Activated T-cell treated with anti-CD3 and anti-CD28 coated beads for 48 hours (primary cell): ENCODE measurements at regions not wholly inside any gene's neighbourhood (a gene's known extent, or its start where the extent isn't known, plus 50 kb on each side); places are given as distances from the start of the nearest gene placed in this dataset.

Source experiments
- DNase-seq: peaks from one replicate; pipeline ENCODE4 v3.0.0-alpha.2; 2020; ENCODE audit warnings: low read depth

DNA sequence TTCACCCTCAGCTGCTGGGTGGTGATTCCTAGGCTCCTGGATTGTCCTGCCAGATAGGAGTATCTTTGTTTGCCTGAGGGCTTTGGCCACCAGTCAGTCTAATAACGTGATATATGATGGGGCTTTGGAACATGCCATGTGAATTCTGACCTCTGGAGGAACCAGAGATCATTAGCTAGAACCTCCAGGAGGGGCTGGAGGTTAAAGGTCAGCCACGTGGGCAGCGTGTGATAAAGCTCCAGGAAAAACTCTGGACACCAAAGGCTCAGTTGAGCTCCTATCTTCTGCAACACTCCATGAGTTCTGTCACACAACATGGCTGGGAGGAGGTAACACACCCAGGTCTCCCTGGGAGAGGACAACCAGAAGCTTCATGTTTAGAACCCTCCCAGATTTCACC, 251.1 kb downstream of the DAD1 start:
- DNase-seq: no peak

DNA sequence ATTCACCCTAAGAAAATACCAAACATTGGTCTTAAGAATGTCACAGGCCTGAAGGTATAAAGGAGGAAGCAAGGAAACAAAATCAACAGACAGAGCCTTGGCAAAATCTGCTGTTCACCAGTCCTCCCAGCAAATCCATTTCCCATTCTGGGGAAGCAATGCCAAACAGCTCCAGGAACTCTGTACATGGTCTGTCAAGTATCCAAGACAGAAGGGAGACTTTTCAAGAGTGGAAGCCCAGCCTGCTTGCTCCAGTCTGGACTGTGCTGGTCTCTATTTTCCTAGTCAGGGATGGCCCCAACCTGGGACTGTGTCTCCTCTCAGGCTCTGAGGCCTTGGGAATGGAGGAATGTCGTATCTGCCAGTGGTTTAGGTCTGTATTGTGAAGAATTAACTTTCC, 251.5 kb downstream of the DAD1 start:
- DNase-seq: no peak

DNA sequence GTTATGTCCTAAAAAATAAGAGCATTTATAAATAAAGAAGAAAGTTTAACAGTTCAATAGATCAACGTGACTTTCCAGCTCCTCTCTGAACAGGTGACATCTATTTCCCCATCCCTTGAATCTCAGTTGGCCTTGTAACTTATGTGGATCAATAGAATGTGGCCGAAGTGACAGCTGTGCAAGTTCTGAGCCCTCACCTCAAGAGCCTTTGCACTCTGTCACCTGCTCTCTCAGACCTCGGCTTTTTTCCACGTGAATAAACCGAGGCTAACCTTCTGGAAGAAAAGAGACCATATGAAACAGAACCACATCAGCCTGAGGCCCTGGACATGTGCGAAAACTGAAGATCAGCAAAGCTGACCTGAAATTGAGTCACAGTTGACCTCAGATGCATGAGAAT, 253.0 kb downstream of the DAD1 start:
- DNase-seq: no peak

DNA sequence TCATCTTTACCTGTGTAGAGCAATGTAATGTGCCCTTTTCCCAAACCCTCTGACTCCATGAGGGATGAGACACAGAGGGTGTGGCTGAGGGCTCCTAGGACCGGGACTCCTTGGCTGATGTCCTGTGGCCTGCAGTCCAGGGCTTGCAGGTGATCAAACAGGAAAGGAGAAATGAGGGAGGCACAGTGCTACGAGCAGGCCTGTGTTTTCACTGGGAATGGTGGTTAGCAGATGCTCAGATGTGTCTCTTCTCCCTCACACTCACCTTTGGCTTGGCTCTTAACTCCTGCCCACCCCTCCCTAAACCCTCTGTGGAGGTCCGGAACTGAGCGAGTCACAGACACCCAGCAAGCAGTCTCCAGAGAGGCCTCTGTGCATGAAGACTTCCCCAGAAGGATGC, 254.4 kb downstream of the DAD1 start:
- no peak for DNase-seq

DNA sequence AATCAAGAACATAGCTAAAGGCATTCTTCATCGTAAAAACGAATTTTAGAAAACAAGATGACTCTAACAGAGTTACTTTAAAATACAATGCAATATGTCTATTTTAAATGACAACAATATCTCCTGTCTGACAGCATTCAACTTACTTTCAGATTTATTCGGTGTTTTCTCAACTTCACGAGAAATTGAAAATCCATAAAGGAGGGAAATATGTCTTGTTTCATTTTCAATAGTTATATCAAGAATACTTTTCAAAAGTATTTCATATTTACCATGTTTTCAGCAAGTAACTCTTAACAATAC, 254.8 kb downstream of the DAD1 start:
- DNase-seq: no peak

DNA sequence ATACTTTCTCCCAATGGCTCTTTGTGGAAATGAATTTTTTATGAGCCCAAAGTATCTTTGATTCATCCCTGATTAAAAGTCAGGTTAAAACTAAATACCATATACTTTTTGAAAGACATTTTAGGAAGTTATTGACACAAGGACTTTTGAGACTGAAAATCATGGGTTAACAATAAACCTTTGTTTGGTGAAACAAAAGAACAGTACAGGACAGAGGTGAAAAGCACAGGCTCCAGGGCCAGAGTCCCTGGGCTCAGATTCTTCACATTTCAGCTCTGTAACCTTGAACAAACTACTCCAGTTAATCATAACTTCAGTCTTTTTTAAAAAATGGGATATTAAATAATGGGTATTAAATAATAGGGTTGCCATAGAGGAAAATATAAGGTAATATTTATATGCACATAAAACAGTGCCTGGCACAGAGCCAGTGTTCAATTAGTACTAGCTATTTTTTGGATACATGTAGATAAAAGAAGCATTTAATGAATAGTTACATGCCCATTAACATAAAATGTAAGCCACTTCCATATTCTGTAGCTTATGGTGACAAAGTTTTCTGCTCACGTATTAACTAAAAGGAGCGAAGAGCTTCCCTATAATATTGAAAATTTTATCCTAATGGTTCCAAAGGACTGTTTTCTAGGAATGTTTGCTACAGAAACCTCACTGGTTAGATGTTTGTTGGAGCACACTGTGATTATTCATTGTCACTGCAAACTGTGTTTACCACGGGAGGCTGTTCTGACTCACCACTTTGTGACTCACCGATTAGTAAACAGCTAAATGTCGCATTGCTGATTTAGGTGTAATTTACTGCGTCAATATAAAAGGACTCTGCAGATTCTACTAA, 255.4 kb downstream of the DAD1 start:
- DNase-seq: no peak

DNA sequence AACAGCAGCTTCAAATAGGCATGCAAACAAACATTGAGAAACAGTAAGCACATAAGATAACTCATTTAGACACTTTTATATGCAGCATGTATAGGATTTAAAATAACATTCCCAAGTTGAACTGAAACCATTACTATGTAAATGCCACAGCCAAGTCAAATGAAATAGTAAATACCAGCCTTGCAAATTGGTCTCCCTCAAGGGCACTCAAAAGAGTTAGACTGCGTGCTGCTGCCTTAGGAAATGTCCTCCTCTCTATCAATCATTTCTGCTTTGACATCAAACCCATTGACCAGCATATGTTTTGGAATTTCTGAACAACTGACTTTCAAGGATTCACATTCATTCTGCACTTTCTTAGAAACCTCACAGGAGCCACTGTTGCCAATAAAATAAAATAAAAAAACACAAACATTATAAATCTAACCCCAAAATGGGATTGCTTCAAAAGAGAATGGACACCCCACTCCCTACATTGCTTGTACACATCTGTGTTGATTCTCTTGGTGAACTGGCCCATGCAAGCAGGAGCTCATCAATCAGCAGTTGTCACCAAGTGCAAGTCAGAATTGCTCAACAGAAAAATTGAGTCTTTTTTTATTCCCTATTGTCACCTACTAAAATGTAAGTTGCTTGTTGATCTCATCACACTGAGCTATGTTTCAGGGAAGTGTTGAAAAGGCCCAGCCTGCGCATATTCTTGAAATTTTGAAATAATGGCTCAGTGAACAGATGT, 256.2 kb downstream of the DAD1 start:
- no peak for DNase-seq

DNA sequence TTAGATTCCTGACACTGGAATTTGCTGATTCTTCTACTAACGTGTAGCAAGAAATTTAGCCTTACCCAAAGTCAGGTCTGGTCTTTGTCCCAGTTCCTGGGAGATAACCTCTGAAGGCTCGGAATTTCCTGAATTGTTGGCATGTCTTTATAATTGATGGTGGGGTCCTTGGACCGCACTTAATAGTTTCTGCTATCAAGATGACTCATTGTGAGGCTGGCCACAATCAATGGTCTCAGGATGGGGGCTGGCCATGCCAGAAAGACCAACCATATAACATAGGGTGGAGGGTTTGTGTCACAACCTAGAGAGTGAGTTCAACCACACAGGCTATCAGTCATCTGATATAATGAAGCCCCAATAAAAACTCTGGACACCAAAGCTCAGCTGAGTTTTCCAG, 259.7 kb downstream of the DAD1 start:
- no peak for DNase-seq

DNA sequence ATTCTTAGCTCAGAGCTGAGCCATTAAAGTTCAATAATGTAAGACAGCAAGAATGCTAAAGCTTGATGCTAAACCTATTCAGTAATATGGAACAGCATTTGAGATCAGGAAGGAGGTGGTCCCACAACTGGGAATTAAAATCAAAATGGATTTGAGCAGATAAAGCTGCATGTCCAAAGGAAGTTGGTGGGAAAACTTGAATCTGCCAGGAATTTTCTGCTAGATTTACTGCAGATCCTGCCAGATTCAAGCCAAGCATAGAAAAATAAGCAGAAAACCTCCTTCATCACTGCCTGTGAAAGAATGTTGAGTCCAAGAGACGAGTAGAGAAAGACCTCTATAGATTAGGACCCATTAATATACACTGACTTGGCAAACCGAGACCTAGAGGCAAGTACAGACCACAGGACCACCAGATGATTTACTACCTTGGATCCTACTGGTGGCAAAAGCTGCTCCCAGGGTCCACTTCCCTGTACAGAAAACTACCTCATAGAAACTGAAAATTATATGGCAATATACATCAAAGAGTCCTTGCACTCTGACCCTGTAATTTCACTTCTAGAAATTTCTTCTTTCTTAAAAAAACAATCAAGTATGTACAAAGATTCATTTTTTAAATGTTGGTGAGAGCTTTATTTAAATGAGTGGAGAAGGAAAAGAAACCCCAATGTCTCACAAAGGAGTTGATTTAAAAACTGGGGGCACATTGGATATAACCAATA, 263.2 kb downstream of the DAD1 start:
- DNase-seq: no peak

DNA sequence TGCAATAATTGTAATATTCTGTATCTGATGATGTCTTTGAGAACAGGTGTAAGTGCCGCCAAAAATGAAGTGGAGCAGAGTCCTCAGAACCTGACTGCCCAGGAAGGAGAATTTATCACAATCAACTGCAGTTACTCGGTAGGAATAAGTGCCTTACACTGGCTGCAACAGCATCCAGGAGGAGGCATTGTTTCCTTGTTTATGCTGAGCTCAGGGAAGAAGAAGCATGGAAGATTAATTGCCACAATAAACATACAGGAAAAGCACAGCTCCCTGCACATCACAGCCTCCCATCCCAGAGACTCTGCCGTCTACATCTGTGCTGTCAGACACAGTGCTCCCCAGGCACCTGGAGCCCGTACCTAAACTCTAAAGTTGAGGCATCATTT, 268.7 kb downstream of the DAD1 start:
- DNase-seq: no peak

DNA sequence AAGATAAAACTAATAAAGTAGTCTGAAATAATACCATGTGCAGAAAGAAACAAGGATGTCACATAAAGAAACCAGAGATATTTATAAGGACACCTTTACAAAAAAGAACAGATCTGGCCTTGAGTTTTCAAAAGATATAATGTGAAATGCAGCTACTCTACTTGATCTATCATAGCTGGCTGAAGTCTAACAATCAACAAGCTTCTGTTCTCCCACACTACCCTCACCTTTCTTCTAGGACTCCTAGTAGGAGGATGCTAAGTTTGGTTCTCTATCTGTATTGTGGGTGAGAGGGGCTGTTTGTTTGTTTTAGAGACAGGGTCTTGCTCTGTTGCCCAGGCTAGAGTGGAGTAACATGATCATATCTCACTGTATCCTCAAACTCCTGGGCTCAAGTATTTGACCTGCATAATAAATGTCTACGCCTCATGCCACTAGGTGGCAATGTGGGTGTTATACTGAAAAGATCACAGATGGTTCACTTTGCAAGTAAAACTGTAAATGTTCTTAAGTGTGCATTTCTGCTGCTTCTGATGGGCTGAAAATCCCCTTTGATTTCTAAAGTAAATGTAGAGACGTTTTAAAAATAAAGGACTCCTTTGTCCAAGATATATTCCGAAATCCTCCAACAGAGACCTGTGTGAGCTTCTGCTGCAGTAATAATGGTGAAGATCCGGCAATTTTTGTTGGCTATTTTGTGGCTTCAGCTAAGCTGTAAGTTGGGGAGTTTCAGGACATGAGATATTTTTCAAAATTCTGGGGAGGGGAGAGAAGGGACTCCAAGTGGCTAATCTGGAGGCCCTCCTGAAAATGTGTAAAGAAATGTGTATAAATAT, 269.3 kb downstream of the DAD1 start:
- DNase-seq: no peak

DNA sequence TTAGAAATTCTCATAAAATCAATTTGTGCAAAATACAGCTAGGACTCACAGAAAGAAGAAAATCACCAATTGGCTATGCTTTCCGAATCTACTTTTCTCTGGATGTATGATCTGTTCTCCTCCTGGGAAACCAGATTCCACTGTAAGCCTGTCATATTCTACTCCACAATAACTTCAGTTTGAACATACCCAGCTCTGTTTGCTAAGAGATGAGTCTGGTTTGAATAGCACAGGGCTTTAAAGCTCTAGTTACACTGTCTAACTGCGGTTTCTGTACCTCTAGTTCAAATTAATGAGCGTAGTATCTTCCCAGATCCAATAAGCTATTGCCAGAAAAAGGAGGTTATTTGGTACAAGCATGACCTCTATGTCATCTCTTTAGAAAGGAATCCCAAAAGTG, 270.1 kb downstream of the DAD1 start:
- no peak for DNase-seq

DNA sequence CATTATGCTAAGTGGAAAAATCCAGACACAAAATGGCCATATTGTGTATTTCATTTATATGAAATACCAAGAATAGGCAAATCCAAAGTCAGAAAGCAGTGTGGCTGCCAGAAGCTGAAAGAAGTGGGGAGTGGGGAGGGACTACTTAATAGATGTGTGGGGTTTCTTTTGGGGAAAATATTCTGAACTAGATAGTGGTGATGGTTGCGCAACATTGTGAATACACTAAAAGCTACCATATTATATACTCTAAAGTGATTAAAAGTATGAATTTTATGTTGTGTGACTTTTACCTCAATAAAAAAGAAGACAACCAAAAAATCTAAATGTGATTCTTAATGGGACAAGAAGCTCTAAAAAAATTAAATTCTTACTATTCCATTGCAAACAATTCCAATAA, 272.6 kb downstream of the DAD1 start:
- DNase-seq: no peak

DNA sequence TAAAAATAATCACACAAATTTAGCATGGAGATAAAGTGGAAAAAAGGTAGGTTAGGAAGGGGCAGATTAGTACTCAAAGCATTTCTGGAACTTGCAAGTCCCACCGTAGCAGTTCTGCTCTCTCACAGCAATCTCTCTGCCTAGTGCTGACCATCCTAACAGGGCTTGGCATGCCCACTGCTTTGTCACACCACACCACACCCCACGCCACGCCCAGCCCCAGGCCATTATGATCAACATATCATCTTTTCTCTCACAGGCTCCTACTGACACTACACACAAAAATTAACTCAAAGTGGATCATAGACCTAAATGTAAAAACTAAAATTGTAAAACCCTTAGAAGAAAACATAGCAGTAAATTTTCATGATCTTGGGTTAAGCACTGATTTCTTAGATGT, 273.7 kb downstream of the DAD1 start:
- DNase-seq: no peak

DNA sequence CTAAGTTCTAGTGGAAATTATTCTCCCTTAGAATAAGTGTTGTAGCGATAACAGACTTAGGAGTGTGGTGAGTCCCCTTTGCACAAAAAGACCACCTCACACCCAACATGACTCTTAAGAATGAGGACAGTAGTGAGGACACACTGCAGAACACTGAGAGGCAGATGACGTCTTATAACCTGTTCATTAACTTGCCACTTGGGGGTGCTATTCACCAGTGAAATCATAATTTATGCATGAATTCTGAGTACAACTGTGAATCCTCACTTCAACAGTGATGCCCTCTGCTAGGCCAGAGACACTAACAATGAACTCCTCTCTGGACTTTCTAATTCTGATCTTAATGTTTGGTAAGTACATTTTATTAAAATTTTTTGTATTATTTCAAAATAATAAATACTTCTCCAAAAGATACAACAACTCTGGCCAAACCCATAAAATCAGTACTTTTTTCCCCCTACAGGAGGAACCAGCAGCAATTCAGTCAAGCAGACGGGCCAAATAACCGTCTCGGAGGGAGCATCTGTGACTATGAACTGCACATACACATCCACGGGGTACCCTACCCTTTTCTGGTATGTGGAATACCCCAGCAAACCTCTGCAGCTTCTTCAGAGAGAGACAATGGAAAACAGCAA, 274.7 kb downstream of the DAD1 start:
- DNase-seq: no peak

DNA sequence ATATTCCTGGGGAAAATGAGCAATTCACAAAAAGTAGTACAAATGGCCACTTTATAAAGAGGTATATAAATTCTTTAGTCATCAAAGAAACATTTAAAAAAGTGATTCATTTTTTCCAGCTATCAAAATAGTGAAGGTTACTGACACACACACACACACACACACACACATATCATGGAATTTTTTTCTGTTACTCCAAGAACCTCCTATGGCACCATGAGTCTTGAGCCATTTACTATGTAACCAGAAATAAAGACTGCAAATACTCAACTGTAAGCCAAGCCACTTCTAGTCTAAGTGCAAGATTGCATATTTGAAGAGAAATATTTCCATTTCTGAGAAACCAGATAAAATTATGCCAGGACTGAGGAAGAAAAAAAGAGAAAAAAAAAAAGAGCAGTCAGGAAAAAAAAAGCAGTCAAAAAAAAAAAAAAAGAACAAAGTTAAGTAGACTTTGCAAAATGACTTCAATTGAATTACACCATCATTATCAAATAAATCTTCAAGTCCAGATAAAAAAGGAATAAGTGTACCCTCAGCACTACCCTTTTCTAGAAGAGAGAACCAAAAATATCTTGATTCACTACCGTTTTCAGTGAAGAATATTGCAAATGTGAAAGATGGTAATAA, 275.7 kb downstream of the DAD1 start:
- DNase-seq: no peak

DNA sequence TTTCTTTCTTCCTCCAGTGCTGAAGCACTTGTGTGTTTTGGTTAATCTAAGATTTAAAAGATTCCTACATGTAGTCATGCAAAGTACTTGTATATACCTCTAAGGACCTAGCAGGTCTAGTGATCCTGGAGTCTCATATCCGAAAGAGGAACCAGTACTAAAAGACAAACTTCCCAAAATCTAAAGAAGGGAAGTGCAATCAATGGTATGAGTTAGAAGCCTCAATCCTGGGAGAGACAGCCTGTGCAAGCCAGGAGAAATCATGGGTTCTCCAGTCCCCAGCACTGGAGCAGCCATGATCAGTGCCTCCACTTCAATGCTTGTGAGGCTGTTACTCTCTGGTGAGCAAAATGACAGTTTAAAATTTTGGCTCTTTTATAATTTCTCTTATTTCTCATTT, 277.4 kb downstream of the DAD1 start:
- DNase-seq: no peak

DNA sequence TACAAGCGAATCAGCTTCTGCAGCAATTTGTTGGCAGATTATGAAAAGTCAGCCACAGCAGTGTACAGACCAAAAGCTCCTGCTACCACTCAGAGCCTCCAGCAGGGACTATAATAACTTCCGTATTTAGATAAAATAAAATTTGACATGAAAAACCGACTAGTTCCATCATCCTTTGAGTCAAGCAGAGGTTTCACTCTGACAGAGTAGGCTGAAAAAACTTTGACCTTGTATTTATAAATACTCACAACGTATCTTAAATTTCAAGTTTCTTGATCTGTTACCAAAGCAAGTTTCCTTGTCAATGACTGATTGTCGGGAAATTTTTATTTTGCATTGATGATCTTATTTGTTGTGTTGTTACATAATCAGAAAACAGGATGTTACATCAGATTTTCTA, 283.4 kb downstream of the DAD1 start:
- no peak for DNase-seq

DNA sequence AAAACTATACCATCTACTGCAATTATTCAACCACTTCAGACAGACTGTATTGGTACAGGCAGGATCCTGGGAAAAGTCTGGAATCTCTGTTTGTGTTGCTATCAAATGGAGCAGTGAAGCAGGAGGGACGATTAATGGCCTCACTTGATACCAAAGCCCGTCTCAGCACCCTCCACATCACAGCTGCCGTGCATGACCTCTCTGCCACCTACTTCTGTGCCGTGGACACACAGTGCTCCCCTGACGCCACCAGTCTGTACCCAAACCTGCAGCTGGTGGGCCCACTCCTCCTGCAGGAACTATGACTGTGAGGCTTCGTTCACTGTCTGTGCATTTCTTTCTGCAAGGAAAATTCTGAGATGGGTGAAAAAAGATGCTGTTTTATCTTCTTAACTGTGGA, 284.7 kb downstream of the DAD1 start:
- no peak for DNase-seq

DNA sequence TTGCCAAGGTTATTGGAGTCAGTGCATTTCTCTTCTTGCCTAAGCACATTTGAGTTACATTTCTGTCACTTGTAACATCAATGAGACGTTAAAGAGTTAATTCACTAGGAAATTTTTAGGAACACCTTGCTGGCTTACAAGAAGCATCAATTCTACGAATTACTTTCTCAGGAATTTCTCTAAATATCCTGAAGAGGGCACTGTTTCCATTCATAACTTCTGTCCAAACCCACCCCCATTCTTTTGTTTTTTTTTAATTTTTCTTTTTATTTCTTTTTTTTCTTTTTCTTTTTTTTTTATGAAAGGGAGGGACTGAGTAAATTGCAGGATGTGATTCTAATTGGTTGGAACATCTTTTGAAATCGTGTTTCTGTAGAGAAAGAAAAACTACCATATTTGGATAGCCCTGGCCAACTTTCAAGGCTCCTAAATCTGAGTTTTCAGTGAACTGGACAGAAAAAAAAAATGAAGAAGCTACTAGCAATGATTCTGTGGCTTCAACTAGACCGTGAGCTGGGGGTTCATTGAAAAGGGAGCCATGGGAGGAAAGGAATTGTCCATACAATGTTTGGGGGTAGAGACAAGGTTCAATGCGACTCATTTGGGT, 285.3 kb downstream of the DAD1 start:
- DNase-seq: no peak

DNA sequence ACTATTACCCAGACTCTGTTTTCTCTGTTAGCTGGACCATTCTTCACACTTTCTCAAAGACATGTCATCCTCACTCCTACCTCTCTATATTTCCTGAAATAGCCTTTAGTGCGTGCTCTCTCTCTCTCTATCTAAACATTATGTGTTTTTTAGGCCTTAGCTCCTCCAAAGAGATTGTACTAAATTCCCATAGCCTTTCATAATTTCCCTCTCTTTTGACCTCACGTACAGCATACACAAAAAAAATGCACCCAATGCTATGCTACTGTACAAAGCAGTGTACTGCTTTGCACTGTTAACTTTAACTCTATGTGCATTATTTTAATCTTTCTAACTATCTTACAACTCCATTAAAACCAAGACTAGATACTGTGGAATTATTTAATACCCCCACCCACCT, 288.4 kb downstream of the DAD1 start:
- DNase-seq: no peak
